GM21526 (cell line): ENCODE measurements at regions not wholly inside any gene's neighbourhood (a gene's known extent, or its start where the extent isn't known, plus 50 kb on each side); places are given as distances from the start of the nearest gene placed in this dataset.

ENCODE experiments used
- ATAC-seq: cut with Tn5 transposase; IDR thresholded peaks from one replicate; pipeline ENCODE4 v1.9.1; 2021; ENCODE audit warnings: moderate library complexity; ENCODE audit not compliant: unreplicated experiment, low FRiP score

GRCh38 chrX:79645749-79646148 lies 278.6 kb upstream of the ITM2A start:
- ATAC-seq = no peak

- no peak for ATAC-seq
Measured at GRCh38 chrX:79631526-79631925, 264.4 kb upstream of the ITM2A start.

GRCh38 chrX:79630033-79631009 lies 263.2 kb upstream of the ITM2A start:
- ATAC-seq = peak; percentile 84

GRCh38 chrX:79623098-79623762 lies 256.1 kb upstream of the ITM2A start:
- ATAC-seq = no peak

- no peak for ATAC-seq
Measured at GRCh38 chrX:79618280-79618679, 251.1 kb upstream of the ITM2A start.

- ATAC-seq = no peak
Measured at GRCh38 chrX:79604364-79604763, 237.2 kb upstream of the ITM2A start.

- no peak for ATAC-seq
Measured at GRCh38 chrX:79601341-79602131, 234.4 kb upstream of the ITM2A start.

- ATAC-seq = no peak
Measured at GRCh38 chrX:79592259-79592658, 225.1 kb upstream of the ITM2A start.

- no peak for ATAC-seq
Measured at GRCh38 chrX:79588233-79588632, 221.1 kb upstream of the ITM2A start.

GRCh38 chrX:79573760-79574159 lies 206.6 kb upstream of the ITM2A start:
- ATAC-seq = no peak

- ATAC-seq = no peak
Measured at GRCh38 chrX:79572566-79572965, 205.4 kb upstream of the ITM2A start.

- no peak for ATAC-seq
Measured at GRCh38 chrX:79570524-79571240, 203.5 kb upstream of the ITM2A start.

GRCh38 chrX:79568309-79568708 lies 201.2 kb upstream of the ITM2A start:
- no peak for ATAC-seq

GRCh38 chrX:79564362-79564761 lies 197.2 kb upstream of the ITM2A start:
- ATAC-seq = no peak

GRCh38 chrX:79559290-79559689 lies 192.2 kb upstream of the ITM2A start:
- no peak for ATAC-seq

- no peak for ATAC-seq
Measured at GRCh38 chrX:79557212-79557611, 190.1 kb upstream of the ITM2A start.

GRCh38 chrX:79556800-79557199 lies 189.7 kb upstream of the ITM2A start:
- no peak for ATAC-seq

GRCh38 chrX:79530310-79531108 lies 163.4 kb upstream of the ITM2A start:
- ATAC-seq = no peak

- ATAC-seq = peak; percentile 82
Measured at GRCh38 chrX:79524642-79525041, 157.5 kb upstream of the ITM2A start.

GRCh38 chrX:79515529-79515928 lies 148.4 kb upstream of the ITM2A start:
- ATAC-seq = no peak
